ENCODE measurements at regions not wholly inside any gene's neighbourhood (a gene's known extent, or its start where the extent isn't known, plus 50 kb on each side); places are given as distances from the start of the nearest gene placed in this dataset.

- peak; percentile 88 for DNase-seq (ENCODE audit: low spot score)
- TF ChIP-seq FOXA1 (IDR thresholded peaks at IDR 0.05), result no peak
- peak; percentile 83 for TF ChIP-seq FOXA1 (CRISPR knock-in tag; IDR thresholded peaks at IDR 0.05)
- TF ChIP-seq ZBTB37 (CRISPR knock-in tag; IDR thresholded peaks at IDR 0.05), result peak; percentile 96
- 0 out of 2 replicates have a peak, but pooled peaks have one; percentile 32 for TF ChIP-seq REPIN1 (CRISPR knock-in tag; IDR thresholded peaks at IDR 0.05; ENCODE audit: borderline replicate concordance, low read depth)
- TF ChIP-seq LBX2 (CRISPR knock-in tag; IDR thresholded peaks at IDR 0.05; ENCODE audit: borderline replicate concordance), result no peak
- TF ChIP-seq AHDC1 (CRISPR knock-in tag; IDR thresholded peaks at IDR 0.05; ENCODE audit: borderline replicate concordance), result peak; percentile 25; the same call in 1 of the 2 replicates
- TF ChIP-seq ZNF362 (CRISPR knock-in tag; IDR thresholded peaks at IDR 0.05; ENCODE audit: borderline replicate concordance), result peak; percentile 97
- 0 out of 2 replicates have a peak, but pooled peaks have one; percentile 11 for TF ChIP-seq PATZ1 (CRISPR knock-in tag; IDR thresholded peaks at IDR 0.05)
- peak in 1 of 2 experiments; percentile 39; a peak in 1 of 4 replicates for TF ChIP-seq EP300 (IDR thresholded peaks at IDR 0.05; ENCODE audit: low read depth in 2 of 2, low read length in 2 of 2)
- no peak for TF ChIP-seq EP300 (CRISPR knock-in tag; IDR thresholded peaks at IDR 0.05; ENCODE audit: borderline replicate concordance)
- no peak for TF ChIP-seq RFX1 (IDR thresholded peaks at IDR 0.05)
- TF ChIP-seq HNF4A (CRISPR knock-in tag; IDR thresholded peaks at IDR 0.05), result peak; percentile 20; the same call in 1 of the 2 replicates
- no peak for TF ChIP-seq SP2 (CRISPR knock-in tag; IDR thresholded peaks at IDR 0.05)
- TF ChIP-seq SIX1 (CRISPR knock-in tag; IDR thresholded peaks at IDR 0.05; ENCODE audit: borderline replicate concordance), result 0 out of 2 replicates have a peak, but pooled peaks have one; percentile 19
- TF ChIP-seq U2AF2 (IDR thresholded peaks at IDR 0.05; ENCODE audit: low read depth, low read length), result no peak
Measured at GRCh38 chr16:82524976-82525375, 101.8 kb upstream of the CDH13 start.

More at GRCh38 chr16:82524976-82525375, 101.8 kb upstream of the CDH13 start:
- ChIA-PET POLR2A (no interaction called here), CTCF (ENCODE audit: low intra/inter-chr PET ratio, low total read pairs) (no interaction called here)
- no peaks in the 10 kb centered on the region for H3K9me3 ChIP-seq (ENCODE audit: low read length)
- H3K4me3 ChIP-seq (replicated peaks in 1 of 3; ENCODE audit: insufficient read depth in 1 of 3, low read depth in 2 of 3, low read length in 3 of 3), result no peak overlapping the region
- H3K79me2 ChIP-seq (ENCODE audit: insufficient read depth, low read length), result no peaks in the 10 kb centered on the region
- no peaks in the 10 kb centered on the region for H4K20me1 ChIP-seq (ENCODE audit: insufficient read depth, low read length)
- peaks cover 21% of the 10 kb centered on the region for H3K4me1 ChIP-seq (ENCODE audit: insufficient read depth, low read length)
- no peak overlapping the region for H3K27ac ChIP-seq (ENCODE audit: extremely low read length, insufficient read depth, low read length)
- FAIRE-seq, result peak; percentile 96
- peak; percentile 91 for ATAC-seq
- no peak overlapping the region for H2AFZ ChIP-seq (ENCODE audit: low read length)
- in situ Hi-C loops (cut with HindIII; ENCODE audit: extremely low pct_ligation_motif_present, low pct_unique_long_range_greater_than_20kb), result no loop called here
- no peaks in the 10 kb centered on the region for H3K27me3 ChIP-seq (ENCODE audit: control insufficient read depth in 1 of 2, insufficient read depth in 2 of 2, low read length in 2 of 2)
- no peaks in the 10 kb centered on the region for H3K36me3 ChIP-seq (replicated peaks in 1 of 2; ENCODE audit: control insufficient read depth in 1 of 2, insufficient read depth in 2 of 2, low read length in 2 of 2)
- intact Hi-C loops (cut with micrococcal nuclease; ENCODE audit: unreplicated experiment), result no loop called here
- H3K9ac ChIP-seq (ENCODE audit: insufficient read depth, low read depth, low read length), result no peak overlapping the region
- no TSS peak for BruUV-seq (replicated peaks)
- WGBS (ENCODE audit: low lambda C conversion rate), result 0% methylated on average over 1 of the region's 1 CpG
- H3K4me2 ChIP-seq (ENCODE audit: low read depth, low read length), result no peak overlapping the region
